ENCODE measurements at regions not wholly inside any gene's neighbourhood (a gene's known extent, or its start where the extent isn't known, plus 50 kb on each side); places are given as distances from the start of the nearest gene placed in this dataset.

- no peaks in the 10 kb centered on the region for H3K9me3 ChIP-seq
- no peak overlapping the region for H3K27ac ChIP-seq
- intact Hi-C loops (cut with DNase I): no loop called here
- H3K27me3 ChIP-seq (replicated peaks; ENCODE audit: insufficient read depth): no peaks in the 10 kb centered on the region
- no peak for DNase-seq (ENCODE audit: low spot score)
- no peaks in the 10 kb centered on the region for H3K4me1 ChIP-seq (replicated peaks)
- 17% methylated on average over 4 of the region's 4 CpGs for WGBS
- no peaks in the 10 kb centered on the region for H3K36me3 ChIP-seq
- TF ChIP-seq POLR2AphosphoS5 (IDR thresholded peaks at IDR 0.05): no peak
- H3K4me3 ChIP-seq: no peak overlapping the region
Measured at GRCh38 chr17:5785338-5785737, 201.0 kb upstream of the NLRP1 start.

GRCh38 chr17:5785867-5786509 is 201.7 kb upstream of the NLRP1 start:
- H3K27ac ChIP-seq: no peak overlapping the region
- intact Hi-C loops (cut with DNase I): no loop called here

GRCh38 chr17:5786510-5786875 is 202.2 kb upstream of the NLRP1 start:
- TF ChIP-seq POLR2A (IDR thresholded peaks at IDR 0.05) (no peak), POLR2AphosphoS5 (IDR thresholded peaks at IDR 0.05) (no peak)
- TF ChIP-seq, protein P1, sequence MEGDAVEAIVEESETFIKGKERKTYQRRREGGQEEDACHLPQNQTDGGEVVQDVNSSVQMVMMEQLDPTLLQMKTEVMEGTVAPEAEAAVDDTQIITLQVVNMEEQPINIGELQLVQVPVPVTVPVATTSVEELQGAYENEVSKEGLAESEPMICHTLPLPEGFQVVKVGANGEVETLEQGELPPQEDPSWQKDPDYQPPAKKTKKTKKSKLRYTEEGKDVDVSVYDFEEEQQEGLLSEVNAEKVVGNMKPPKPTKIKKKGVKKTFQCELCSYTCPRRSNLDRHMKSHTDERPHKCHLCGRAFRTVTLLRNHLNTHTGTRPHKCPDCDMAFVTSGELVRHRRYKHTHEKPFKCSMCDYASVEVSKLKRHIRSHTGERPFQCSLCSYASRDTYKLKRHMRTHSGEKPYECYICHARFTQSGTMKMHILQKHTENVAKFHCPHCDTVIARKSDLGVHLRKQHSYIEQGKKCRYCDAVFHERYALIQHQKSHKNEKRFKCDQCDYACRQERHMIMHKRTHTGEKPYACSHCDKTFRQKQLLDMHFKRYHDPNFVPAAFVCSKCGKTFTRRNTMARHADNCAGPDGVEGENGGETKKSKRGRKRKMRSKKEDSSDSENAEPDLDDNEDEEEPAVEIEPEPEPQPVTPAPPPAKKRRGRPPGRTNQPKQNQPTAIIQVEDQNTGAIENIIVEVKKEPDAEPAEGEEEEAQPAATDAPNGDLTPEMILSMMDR (IDR thresholded peaks at IDR 0.05): no peak
- no peak for DNase-seq (ENCODE audit: low spot score)
- Histone ChIP-seq H3K27ac (no peak overlapping the region), H3K4me3 (no peak overlapping the region), H3K27me3 (replicated peaks; ENCODE audit: insufficient read depth) (no peaks in the 10 kb centered on the region), H3K36me3 (no peaks in the 10 kb centered on the region), H3K4me1 (replicated peaks) (no peaks in the 10 kb centered on the region), H3K9me3 (no peaks in the 10 kb centered on the region)
- intact Hi-C loops (cut with DNase I): no loop called here
- 64% methylated on average over 6 of the region's 6 CpGs for WGBS

More at GRCh38 chr17:5785867-5786509, 201.7 kb upstream of the NLRP1 start:
- Histone ChIP-seq H3K4me1 (replicated peaks) (no peaks in the 10 kb centered on the region), H3K4me3 (no peak overlapping the region), H3K27me3 (replicated peaks; ENCODE audit: insufficient read depth) (no peaks in the 10 kb centered on the region), H3K9me3 (no peaks in the 10 kb centered on the region), H3K36me3 (no peaks in the 10 kb centered on the region)
- 80% methylated on average over 11 of the region's 11 CpGs for WGBS
- TF ChIP-seq POLR2AphosphoS5 (IDR thresholded peaks at IDR 0.05): no peak
- DNase-seq (ENCODE audit: low spot score): no peak

DNA sequence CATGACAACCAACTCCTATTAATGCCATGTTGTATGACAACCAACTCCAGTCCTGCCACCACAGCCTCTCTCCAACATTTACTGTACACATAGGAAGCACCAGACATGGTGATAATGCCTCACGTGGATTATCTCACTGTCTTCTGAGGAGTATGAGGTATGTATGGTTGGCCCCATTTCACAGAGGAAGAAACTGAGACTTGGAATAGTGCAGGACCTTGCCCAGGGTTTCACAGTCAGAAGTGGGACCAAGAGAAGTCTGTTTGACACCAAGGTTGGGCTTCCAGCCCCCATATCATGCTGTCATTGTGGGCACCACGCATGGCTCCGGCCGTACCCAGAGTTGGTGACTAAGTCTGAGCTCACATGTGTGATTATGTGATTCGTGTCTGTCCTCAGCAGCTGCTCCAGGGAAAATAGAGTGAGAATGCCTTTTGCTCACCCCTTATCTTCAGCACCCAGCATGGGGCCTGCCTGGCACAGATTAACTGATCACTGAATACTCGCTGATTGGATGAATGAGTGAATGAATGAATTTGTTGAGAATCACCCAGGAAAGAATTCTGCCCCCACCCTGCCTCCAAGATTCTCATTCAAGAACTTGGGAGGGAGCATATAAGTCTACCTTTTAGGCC is 204.1 kb upstream of the NLRP1 start:
- H3K27me3 ChIP-seq (replicated peaks; ENCODE audit: insufficient read depth): no peaks in the 10 kb centered on the region
- WGBS: 92% methylated on average over 6 of the region's 6 CpGs
- TF ChIP-seq POLR2AphosphoS5 (IDR thresholded peaks at IDR 0.05) (no peak), POLR2A (IDR thresholded peaks at IDR 0.05) (no peak)
- TF ChIP-seq, protein P1 (IDR thresholded peaks at IDR 0.05): no peak
- H3K36me3 ChIP-seq: no peaks in the 10 kb centered on the region
- intact Hi-C loops (cut with DNase I): no loop called here
- no peak for DNase-seq (ENCODE audit: low spot score)
- H3K27ac ChIP-seq: no peak overlapping the region
- no peaks in the 10 kb centered on the region for H3K9me3 ChIP-seq
- H3K4me3 ChIP-seq: no peak overlapping the region
- H3K4me1 ChIP-seq (replicated peaks): no peaks in the 10 kb centered on the region

- no peak overlapping the region for H3K27ac ChIP-seq
- TF ChIP-seq POLR2AphosphoS5 (IDR thresholded peaks at IDR 0.05): no peak
- TF ChIP-seq, protein P1 (IDR thresholded peaks at IDR 0.05): no peak
- no peak for TF ChIP-seq POLR2A (IDR thresholded peaks at IDR 0.05)
- H3K4me1 ChIP-seq (replicated peaks): no peaks in the 10 kb centered on the region
- H3K27me3 ChIP-seq (replicated peaks; ENCODE audit: insufficient read depth): no peaks in the 10 kb centered on the region
- intact Hi-C loops (cut with DNase I): no loop called here
- 47% methylated on average over 15 of the region's 15 CpGs for WGBS
- no peak overlapping the region for H3K4me3 ChIP-seq
- no peaks in the 10 kb centered on the region for H3K36me3 ChIP-seq
- H3K9me3 ChIP-seq: no peaks in the 10 kb centered on the region
- DNase-seq (ENCODE audit: low spot score): no peak
Measured at GRCh38 chr17:5789528-5789927, 205.2 kb upstream of the NLRP1 start.

DNA sequence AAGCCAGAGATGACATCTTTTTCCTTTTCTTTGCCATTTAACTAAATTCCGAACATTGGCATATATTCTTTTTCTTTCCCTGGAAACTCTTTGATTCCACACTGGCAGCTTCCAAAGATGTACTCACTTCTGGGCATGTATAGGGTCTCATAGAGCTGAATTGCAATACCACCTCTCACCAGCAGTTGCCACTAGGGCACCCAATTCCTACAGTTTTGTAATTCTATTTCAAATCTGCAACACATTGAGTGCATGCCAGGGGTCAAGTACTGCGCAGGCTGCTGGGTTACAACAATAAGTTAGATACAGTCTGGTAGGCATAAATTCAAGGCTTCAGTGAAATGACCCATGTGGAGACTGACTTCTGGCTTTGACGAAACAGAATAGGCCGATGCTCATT is 208.8 kb upstream of the NLRP1 start:
- Histone ChIP-seq H3K4me1 (replicated peaks) (no peaks in the 10 kb centered on the region), H3K4me3 (no peak overlapping the region), H3K36me3 (no peaks in the 10 kb centered on the region), H3K9me3 (no peaks in the 10 kb centered on the region), H3K27ac (no peak overlapping the region), H3K27me3 (replicated peaks; ENCODE audit: insufficient read depth) (no peaks in the 10 kb centered on the region)
- TF ChIP-seq, protein P1 (IDR thresholded peaks at IDR 0.05): peak in 1 of 4 experiments; percentile 25
- TF ChIP-seq POLR2AphosphoS5 (IDR thresholded peaks at IDR 0.05): no peak
- intact Hi-C loops (cut with DNase I): no loop called here
- DNase-seq (ENCODE audit: low spot score): no peak
- WGBS: 86% methylated on average over 4 of the region's 4 CpGs

All from prostate gland (tissue), 2 donors.